GM19455 (cell line): ENCODE measurements at regions not wholly inside any gene's neighbourhood (a gene's known extent, or its start where the extent isn't known, plus 50 kb on each side); places are given as distances from the start of the nearest gene placed in this dataset.
"Not testable (repeated sequence)": the region's sequence is repeated elsewhere in the genome, so short reads cannot be mapped to it uniquely, and the experiment has no call there.

Source experiments
- ATAC-seq: cut with Tn5 transposase; IDR thresholded peaks from one replicate; pipeline ENCODE4 v1.9.1; 2021; ENCODE audit not compliant: unreplicated experiment

DNA sequence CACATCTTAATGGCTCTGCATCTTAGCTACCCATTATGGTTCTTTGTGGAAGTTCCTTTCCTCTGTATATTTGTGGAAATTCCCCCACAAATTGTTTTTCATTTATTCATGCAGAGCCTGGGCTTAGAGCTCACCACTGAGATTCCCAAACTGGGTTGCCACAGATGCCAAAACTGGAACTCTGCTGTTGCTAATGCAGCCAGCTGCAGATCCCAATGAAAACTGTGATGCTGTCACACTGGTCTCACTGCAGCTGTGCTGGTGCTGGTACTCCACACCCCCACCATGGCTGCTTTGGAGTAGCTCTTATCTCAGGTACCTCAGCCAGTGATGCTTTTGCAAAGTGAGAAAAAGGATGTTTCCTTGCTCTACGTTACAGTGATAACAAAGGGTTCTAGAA lies 87.7 kb downstream of the DCK start:
- ATAC-seq: no peak

GRCh38 chr4:71093745-71094144 lies 100.3 kb downstream of the DCK start:
- no peak for ATAC-seq

GRCh38 chr4:71094201-71094600 lies 100.8 kb downstream of the DCK start:
- ATAC-seq: no peak

GRCh38 chr4:71095141-71095540 lies 101.7 kb downstream of the DCK start:
- no peak for ATAC-seq

DNA sequence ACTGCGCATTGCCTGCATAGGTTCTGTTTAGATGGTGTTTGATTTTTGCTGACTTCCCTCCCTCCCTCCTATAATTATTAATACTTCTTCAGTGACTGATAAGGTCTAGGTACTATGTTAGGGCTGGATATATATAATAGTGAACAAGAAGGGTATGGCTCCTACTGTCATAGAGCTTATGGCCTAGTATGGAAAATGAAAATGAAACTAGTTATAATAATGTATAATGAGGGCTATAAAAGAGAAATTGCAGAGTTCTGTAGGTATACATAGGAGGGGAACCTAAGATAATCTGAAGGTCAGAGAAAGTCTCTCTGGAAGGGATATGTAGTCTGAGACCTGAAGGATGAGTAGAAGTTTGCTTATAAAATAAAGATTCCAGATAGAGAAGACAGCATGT lies 102.1 kb downstream of the DCK start:
- no peak for ATAC-seq

- ATAC-seq: no peak
Measured at GRCh38 chr4:71107726-71108125, 114.3 kb downstream of the DCK start.

GRCh38 chr4:71110499-71110898 lies 117.0 kb downstream of the DCK start:
- ATAC-seq: no peak

DNA sequence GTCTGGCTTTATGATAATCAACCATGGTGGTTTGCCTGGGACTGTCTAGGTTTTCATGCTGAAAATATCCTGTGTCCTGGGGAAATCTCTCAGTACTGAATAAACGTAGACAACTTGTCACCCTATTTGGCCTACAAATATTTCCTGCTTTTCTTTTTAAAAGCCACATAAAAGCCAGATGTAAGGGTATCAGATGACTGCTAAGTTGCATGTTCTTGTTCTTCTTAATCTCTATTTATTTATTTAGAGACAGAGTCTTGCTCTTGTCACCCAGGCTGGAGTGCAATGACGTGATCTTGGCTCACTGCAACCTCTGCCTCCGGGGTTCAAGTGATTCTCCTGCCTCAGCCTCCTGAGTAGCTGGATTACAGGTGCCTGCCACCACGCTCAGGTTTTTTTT lies 117.7 kb downstream of the DCK start:
- ATAC-seq: not testable (repeated sequence)

GRCh38 chr4:71113294-71113693 lies 119.8 kb downstream of the DCK start:
- no peak for ATAC-seq

- ATAC-seq: no peak
Measured at GRCh38 chr4:71120831-71121524, 127.5 kb downstream of the DCK start.

GRCh38 chr4:71123951-71124350 lies 130.5 kb downstream of the DCK start:
- no peak for ATAC-seq

DNA sequence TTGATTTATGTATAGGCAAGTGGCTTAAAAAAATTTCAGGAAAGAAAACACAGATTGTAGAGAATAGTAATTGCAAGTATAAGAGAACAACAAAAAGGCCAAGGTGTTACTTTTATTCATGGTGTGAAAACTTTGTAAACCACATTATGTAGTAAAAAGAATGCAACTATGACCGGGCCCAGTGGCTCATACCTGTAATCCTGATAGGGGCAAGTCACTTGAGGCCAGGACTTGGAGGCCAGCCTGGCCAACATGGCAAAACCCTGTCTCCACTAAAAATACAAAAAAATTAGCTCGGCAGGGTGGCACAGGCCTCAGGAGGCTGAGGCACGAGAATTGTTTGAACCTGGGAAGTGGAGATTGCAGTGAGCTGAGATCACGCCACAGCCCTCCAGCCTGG lies 131.7 kb downstream of the DCK start:
- no peak for ATAC-seq

DNA sequence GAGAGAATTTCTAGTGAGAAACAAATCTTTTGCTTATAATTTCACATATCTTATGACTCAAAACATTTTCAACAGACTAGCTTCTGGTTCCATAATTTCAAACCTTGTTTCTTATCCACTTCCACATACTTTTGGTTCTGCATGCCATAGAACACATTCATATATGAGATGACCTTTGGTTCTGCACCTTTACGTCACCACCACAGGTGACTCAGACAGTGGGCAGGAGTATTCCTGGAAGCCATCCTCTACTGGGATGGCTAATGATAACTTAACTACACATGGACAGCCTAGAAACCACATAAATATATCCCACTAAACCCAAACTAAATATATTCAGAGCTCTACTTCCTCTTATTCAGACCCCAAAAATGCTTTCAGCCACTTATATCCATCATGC lies 133.3 kb downstream of the DCK start:
- no peak for ATAC-seq

DNA sequence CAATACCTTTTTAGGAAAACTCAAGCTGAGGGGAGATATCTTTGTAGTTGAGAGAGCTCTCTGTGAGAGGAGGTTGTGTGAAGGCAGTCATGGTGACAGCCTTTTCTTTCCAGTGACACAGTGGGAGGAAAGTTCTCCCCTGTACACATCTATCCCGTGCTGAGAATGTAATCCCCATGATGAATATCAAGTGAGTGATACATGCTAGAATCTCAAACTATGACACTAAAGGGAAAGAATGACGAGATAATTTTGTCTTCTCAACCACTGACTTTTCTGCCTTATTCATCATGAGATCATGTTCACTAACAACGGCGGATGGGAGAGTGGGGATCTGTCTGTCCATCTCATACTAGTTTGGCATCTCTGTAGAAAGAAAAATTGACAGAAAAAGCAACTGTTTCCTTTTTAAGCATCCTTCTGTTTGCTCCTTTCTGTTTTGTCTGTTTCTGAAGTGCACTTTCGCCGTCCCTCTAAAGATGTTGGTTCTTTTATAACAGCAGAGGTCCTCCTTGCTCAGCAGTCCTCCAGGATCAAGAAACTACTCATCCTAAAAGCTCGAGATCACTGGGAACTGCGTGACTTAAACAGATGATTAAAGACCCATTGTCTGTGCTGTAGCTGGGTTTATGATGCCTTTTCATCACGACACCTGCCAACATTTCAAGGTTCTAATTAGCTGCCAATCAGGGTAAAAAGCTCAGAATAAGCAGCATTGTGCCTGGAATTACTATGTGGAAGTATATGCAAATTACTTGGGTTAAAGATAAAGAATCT lies 137.6 kb downstream of the DCK start:
- no peak for ATAC-seq

- ATAC-seq: no peak
Measured at GRCh38 chr4:71132486-71132885, 139.0 kb downstream of the DCK start.

DNA sequence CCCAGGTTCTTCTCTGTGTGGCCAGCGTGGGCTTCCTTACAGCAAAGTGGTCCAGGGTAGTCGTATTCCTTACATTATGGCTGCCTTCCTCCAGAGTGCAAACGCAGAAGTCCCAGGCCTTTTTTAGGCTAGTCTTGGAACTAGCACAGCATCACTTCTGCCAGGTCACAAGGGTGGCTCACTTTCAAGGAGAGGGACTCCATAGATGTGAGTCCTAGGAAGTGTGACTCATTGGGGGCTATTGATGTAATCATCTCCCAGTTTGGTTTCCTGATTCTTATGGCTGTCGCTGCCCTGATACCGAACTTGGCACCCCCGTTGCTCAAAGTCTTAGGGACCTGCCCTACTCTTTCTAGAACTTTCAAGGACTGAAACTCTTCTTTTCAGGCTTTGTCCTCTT lies 140.0 kb downstream of the DCK start:
- ATAC-seq: no peak

- no peak for ATAC-seq
Measured at GRCh38 chr4:71136071-71136470, 142.6 kb downstream of the DCK start.

- no peak for ATAC-seq
Measured at GRCh38 chr4:71138007-71138615, 144.7 kb downstream of the DCK start.

- ATAC-seq: no peak
Measured at GRCh38 chr4:71140563-71140962, 147.1 kb downstream of the DCK start.

DNA sequence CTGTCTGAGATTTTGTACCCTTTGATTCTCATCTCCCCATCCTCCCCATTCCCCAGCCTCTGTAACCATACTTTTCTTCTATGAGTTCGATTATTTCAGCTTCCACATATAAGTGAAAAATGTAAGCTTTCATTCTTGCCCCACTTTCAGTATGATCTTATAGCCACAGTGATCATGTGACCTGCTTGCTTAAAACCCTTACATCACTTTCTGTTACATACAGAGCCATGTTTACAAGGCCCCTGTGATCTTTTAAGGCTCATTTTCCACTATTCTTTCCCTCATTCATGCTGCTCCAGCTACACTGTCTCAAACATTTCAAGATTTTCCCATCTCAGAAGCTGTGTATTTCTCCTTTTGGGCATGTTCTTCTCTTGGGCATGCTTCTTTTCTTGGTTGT lies 147.7 kb downstream of the DCK start:
- no peak for ATAC-seq

DNA sequence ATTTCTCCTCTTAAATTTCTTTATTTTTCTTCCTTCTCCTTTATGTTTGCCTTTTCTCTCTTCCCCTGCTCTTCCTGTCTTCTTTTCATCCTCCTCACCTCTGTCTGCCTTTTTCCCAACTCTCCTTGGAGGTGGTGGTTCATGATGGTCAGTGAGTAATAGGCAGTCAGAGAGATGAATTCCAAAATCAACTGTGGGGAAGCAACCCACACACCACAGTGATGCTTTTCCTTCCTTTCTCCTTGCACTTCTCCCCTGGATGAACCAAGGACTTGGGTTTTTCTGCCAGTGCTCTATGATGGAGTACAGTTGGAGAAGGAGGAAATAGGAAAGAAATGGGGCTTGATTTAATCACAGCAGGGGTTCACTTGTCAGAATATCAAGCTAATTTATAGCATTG lies 153.8 kb downstream of the DCK start:
- ATAC-seq: no peak

GRCh38 chr4:71148545-71148944 lies 155.1 kb downstream of the DCK start:
- no peak for ATAC-seq
